ENCODE measurements at regions not wholly inside any gene's neighbourhood (a gene's known extent, or its start where the extent isn't known, plus 50 kb on each side); places are given as distances from the start of the nearest gene placed in this dataset.

DNA sequence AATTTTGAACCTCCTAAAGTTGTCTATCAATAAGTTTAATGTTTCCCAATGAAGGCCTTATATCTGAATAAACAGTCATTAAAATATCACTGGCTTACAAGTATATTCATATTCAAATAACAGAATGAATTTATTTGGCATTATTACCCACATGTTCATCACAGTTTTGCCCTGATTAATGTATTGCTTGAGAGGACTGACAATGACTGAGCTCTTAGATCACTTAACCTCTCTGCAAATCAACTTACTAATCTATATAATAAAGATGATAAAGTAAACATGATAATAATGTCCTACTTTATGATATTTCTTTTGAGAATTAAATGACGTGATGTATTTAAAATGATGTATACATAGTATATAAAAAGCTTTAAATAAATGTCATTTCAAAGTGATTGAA, 532.0 kb upstream of the GBE1 start:
- Mint-ChIP-seq H3K36me3 (ENCODE audit: low read depth, unreplicated experiment) (no peaks in the 10 kb centered on the region), H3K4me1 (ENCODE audit: unreplicated experiment) (no peaks in the 10 kb centered on the region), H3K4me3 (ENCODE audit: unreplicated experiment) (no peak overlapping the region), H3K27me3 (ENCODE audit: unreplicated experiment) (no peaks in the 10 kb centered on the region), H3K27ac (ENCODE audit: unreplicated experiment) (no peak overlapping the region), H3K9me3 (ENCODE audit: unreplicated experiment) (no peaks in the 10 kb centered on the region)
- TF ChIP-seq, protein P1, sequence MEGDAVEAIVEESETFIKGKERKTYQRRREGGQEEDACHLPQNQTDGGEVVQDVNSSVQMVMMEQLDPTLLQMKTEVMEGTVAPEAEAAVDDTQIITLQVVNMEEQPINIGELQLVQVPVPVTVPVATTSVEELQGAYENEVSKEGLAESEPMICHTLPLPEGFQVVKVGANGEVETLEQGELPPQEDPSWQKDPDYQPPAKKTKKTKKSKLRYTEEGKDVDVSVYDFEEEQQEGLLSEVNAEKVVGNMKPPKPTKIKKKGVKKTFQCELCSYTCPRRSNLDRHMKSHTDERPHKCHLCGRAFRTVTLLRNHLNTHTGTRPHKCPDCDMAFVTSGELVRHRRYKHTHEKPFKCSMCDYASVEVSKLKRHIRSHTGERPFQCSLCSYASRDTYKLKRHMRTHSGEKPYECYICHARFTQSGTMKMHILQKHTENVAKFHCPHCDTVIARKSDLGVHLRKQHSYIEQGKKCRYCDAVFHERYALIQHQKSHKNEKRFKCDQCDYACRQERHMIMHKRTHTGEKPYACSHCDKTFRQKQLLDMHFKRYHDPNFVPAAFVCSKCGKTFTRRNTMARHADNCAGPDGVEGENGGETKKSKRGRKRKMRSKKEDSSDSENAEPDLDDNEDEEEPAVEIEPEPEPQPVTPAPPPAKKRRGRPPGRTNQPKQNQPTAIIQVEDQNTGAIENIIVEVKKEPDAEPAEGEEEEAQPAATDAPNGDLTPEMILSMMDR (IDR thresholded peaks at IDR 0.05; ENCODE audit: unreplicated experiment) = no peak
- DNase-seq (ENCODE audit: low spot score) = no peak

DNA sequence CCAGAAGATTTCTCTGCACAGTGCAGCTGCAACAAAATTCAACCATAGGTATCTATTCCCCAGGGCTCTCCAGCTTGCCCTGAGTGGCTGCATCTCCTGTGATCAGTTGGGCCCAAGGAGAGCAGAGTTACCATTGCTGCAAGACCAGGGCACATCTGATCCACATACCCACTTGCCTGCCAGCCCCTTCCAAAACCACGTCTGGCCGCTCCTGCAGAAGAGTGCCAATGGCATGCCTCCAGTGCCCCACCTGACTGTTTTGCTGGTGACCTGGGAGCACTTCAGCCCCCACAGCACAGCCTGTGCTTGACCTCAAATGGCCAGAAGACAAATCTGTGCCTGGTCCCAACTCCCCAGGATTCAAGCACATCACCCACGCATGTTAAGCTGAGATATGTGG, 526.1 kb upstream of the GBE1 start:
- Mint-ChIP-seq H3K4me3 (ENCODE audit: unreplicated experiment) (no peak overlapping the region), H3K27me3 (ENCODE audit: unreplicated experiment) (peaks cover 3% of the 10 kb centered on the region), H3K27ac (ENCODE audit: unreplicated experiment) (no peak overlapping the region), H3K9me3 (ENCODE audit: unreplicated experiment) (no peaks in the 10 kb centered on the region), H3K4me1 (ENCODE audit: unreplicated experiment) (no peaks in the 10 kb centered on the region), H3K36me3 (ENCODE audit: low read depth, unreplicated experiment) (no peaks in the 10 kb centered on the region)
- TF ChIP-seq, protein P1 (IDR thresholded peaks at IDR 0.05; ENCODE audit: unreplicated experiment) = no peak
- no peak for DNase-seq (ENCODE audit: low spot score)

DNA sequence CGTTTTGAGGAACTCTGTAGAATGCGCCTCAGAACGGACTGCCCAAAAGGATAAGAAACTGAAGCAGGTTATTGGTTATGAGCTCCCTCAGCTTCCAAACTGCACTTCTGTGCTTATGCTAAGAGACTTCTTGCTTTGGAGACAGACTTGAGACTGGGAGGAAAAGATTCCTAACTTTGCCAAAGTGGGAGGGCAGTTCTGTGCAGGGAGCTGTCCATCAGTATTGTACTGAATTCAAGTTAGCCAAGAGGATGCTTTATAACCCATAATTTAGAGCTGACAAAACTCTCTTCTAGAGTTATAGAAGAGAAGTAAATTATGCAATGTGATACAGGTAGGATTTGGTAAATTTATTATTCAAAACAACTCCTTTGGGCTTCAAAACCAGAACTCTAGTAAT, 519.8 kb upstream of the GBE1 start:
- no peaks in the 10 kb centered on the region for H3K4me1 Mint-ChIP-seq (ENCODE audit: unreplicated experiment)
- TF ChIP-seq, protein P1 (IDR thresholded peaks at IDR 0.05; ENCODE audit: unreplicated experiment) = no peak
- DNase-seq (ENCODE audit: low spot score) = peak; percentile 11
- H3K9me3 Mint-ChIP-seq (ENCODE audit: unreplicated experiment) = no peaks in the 10 kb centered on the region
- no peaks in the 10 kb centered on the region for H3K27me3 Mint-ChIP-seq (ENCODE audit: unreplicated experiment)
- no peak overlapping the region for H3K4me3 Mint-ChIP-seq (ENCODE audit: unreplicated experiment)
- H3K36me3 Mint-ChIP-seq (ENCODE audit: low read depth, unreplicated experiment) = no peaks in the 10 kb centered on the region
- H3K27ac Mint-ChIP-seq (ENCODE audit: unreplicated experiment) = no peak overlapping the region

DNA sequence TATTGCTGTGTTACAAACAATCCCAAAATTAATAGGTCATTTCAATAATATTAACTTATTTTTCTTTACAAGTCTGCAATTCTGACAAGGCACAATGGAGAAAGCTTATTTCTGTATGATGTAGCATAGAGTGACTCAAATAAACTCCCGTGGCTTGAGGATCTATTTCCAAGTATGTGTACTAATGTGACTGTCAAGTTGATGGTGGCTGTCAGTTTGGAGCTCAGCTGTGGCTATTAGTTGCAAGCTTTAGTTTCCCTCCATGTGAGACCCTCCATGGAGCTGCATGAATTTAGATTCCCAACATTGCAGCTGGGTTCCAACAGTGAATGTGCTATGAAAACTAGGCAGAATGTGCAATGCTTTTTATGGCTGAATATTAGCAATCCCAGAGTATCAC, 515.5 kb upstream of the GBE1 start:
- Mint-ChIP-seq H3K4me3 (ENCODE audit: unreplicated experiment) (no peak overlapping the region), H3K36me3 (ENCODE audit: low read depth, unreplicated experiment) (no peaks in the 10 kb centered on the region), H3K27ac (ENCODE audit: unreplicated experiment) (no peak overlapping the region), H3K9me3 (ENCODE audit: unreplicated experiment) (no peaks in the 10 kb centered on the region), H3K27me3 (ENCODE audit: unreplicated experiment) (no peaks in the 10 kb centered on the region), H3K4me1 (ENCODE audit: unreplicated experiment) (no peaks in the 10 kb centered on the region)
- TF ChIP-seq, protein P1 (IDR thresholded peaks at IDR 0.05; ENCODE audit: unreplicated experiment) = no peak
- DNase-seq (ENCODE audit: low spot score) = no peak

DNA sequence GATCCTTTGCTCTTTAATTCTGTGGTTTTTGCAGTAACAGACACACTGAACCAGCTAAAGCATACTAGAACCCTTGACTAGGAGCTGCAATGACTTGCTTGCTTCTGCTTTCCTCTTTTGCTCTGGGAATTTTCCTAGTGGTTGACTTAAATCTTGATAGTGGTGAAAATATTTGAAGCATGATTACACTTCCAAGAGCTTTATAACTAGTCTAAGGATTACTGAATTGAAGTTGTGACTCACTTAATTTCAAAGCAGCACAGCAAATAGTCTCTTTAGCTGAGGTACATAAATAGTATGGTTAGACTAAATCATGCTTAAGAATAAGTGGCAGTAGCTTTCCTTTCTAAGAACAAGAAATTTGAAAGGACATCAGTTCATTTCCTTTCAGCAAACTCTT, 513.5 kb upstream of the GBE1 start:
- H3K4me1 Mint-ChIP-seq (ENCODE audit: unreplicated experiment) = no peaks in the 10 kb centered on the region
- no peaks in the 10 kb centered on the region for H3K36me3 Mint-ChIP-seq (ENCODE audit: low read depth, unreplicated experiment)
- DNase-seq (ENCODE audit: low spot score) = no peak
- H3K27ac Mint-ChIP-seq (ENCODE audit: unreplicated experiment) = no peak overlapping the region
- H3K27me3 Mint-ChIP-seq (ENCODE audit: unreplicated experiment) = no peaks in the 10 kb centered on the region
- no peak overlapping the region for H3K4me3 Mint-ChIP-seq (ENCODE audit: unreplicated experiment)
- no peaks in the 10 kb centered on the region for H3K9me3 Mint-ChIP-seq (ENCODE audit: unreplicated experiment)
- TF ChIP-seq, protein P1 (IDR thresholded peaks at IDR 0.05; ENCODE audit: unreplicated experiment) = no peak
